GM12878 (cell line): ENCODE measurements at regions not wholly inside any gene's neighbourhood (a gene's known extent, or its start where the extent isn't known, plus 50 kb on each side); places are given as distances from the start of the nearest gene placed in this dataset.

Experiments used
- ATAC-seq: fragments of 200-7000 bp; cut with Tn5 transposase; 3 replicates; pipeline ENCODE4 v1.9.1; 2020; ENCODE audit warnings: mild to moderate bottlenecking, moderate library complexity
- BruUV-seq: library from RNA; stranded (reverse); fragments of 400-500 nt; replicated peaks from 2 replicates; lab custom pipeline; 2021; lab: Mats Ljungman, UMichigan
- CTCF ChIA-PET: fragments of 300-600 bp; sonication (Branson Sonifier 250); formaldehyde crosslinking; extraction: SDS; loops from one replicate; lab custom pipeline; 2021; ENCODE audit warnings: inconsistent platforms; lab: Yijun Ruan, JAX
- POLR2A ChIA-PET: fragments of 350-600 bp; formaldehyde crosslinking; extraction: SDS; loops from one replicate; lab custom pipeline; 2021; ENCODE audit warnings: inconsistent platforms; lab: Charles Lee
- RAD21 ChIA-PET: fragments of 300-600 bp; sonication (Branson Sonifier 250); formaldehyde crosslinking; loops from one replicate; lab custom pipeline; 2023; ENCODE audit warnings: antibody characterized with exemption; ENCODE audit not compliant: unreplicated experiment; lab: Charles Lee
- SMC1A ChIA-PET: fragments of 300-600 bp; sonication (Branson Sonifier 250); formaldehyde crosslinking; loops from one replicate; lab custom pipeline; 2023; ENCODE audit not compliant: unreplicated experiment, uncharacterized antibody; lab: Charles Lee
- DNase-seq: peaks from one replicate; pipeline ENCODE4 v3.0.0-alpha.2; 2011; ENCODE audit warnings: low read depth, low spot score
- FAIRE-seq: peaks from 3 replicates; lab custom pipeline; 2011; peaks lifted over from hg19 to GRCh38; lab: Jason Lieb, UNC
- H2AFZ ChIP-seq: 2 replicates; pipeline ENCODE4 v1.6.0; 2011; ENCODE audit warnings: low read depth, low read length, control low read depth; ENCODE audit not compliant: control insufficient read depth
- H3K27ac ChIP-seq: 2 replicates; pipeline ENCODE4 v1.5.1; 2011; ENCODE audit warnings: control low read depth; ENCODE audit not compliant: control insufficient read depth, insufficient read depth
- H3K27me3 ChIP-seq, 2 experiments: replicated peaks in 1 of 2; 2 replicates each; pipeline versions ENCODE4 v1.6.0 to v1.6.1; 2011; ENCODE audit warnings: low read length in 1 of 2; ENCODE audit not compliant: control insufficient read depth in 2 of 2, insufficient read depth in 2 of 2
- H3K36me3 ChIP-seq, 2 experiments: 2 replicates each; pipeline ENCODE4 v1.5.1; 2011; ENCODE audit warnings: low read length in 1 of 2; ENCODE audit not compliant: control insufficient read depth in 2 of 2, insufficient read depth in 2 of 2
- H3K4me1 ChIP-seq: 2 replicates; pipeline ENCODE4 v1.6.1; 2011; ENCODE audit warnings: mild to moderate bottlenecking, low read length, moderate library complexity, mixed read lengths; ENCODE audit not compliant: control insufficient read depth, insufficient read depth
- H3K4me2 ChIP-seq: 2 replicates; pipeline ENCODE4 v1.6.0; 2011; ENCODE audit warnings: control low read depth; ENCODE audit not compliant: control insufficient read depth, insufficient read depth
- H3K4me3 ChIP-seq: fragments of 200-600 bp; sonication (generic); 2 replicates; pipeline ENCODE4 v1.5.1; 2016
- H3K79me2 ChIP-seq: 2 replicates; pipeline ENCODE4 v1.6.0; 2011; ENCODE audit warnings: low read length; ENCODE audit not compliant: control insufficient read depth, insufficient read depth
- H3K9ac ChIP-seq: 2 replicates; pipeline ENCODE4 v1.8.0; 2011; ENCODE audit warnings: low read length, control low read depth, mixed read lengths; ENCODE audit not compliant: control insufficient read depth, insufficient read depth
- H3K9me3 ChIP-seq: replicated peaks from 3 replicates; pipeline ENCODE4 v1.5.1; 2011; ENCODE audit warnings: mild to moderate bottlenecking, low read length; ENCODE audit not compliant: control insufficient read depth, insufficient read depth
- H4K20me1 ChIP-seq: 2 replicates; pipeline ENCODE4 v1.6.0; 2011; ENCODE audit not compliant: control insufficient read depth, insufficient read depth
- CREB1 ChIP-seq: IDR thresholded peaks from 2 replicates; pipeline ENCODE4 v1.6.1; 2012; ENCODE audit warnings: low read depth, mild to moderate bottlenecking, inconsistent platforms
- KDM1A ChIP-seq: fragments of 200-600 bp; sonication (generic); IDR thresholded peaks from 2 replicates; pipeline ENCODE4 v1.6.1; 2016; ENCODE audit warnings: borderline replicate concordance
- NR2F1 ChIP-seq: fragments of 450-650 bp; conservative IDR thresholded peaks from 2 replicates; pipeline ENCODE4 v1.6.1; 2017; ENCODE audit warnings: mild to moderate bottlenecking
- SIN3A ChIP-seq: IDR thresholded peaks from 2 replicates; pipeline ENCODE4 v1.6.1; 2012; ENCODE audit warnings: low read depth, low read length, improper control_type of control experiment
- ZBED1 ChIP-seq: IDR thresholded peaks from 2 replicates; pipeline ENCODE4 v1.6.1; 2016; ENCODE audit warnings: borderline replicate concordance
- WGBS: methylation state at CpG from one replicate; pipeline ENCODE4 v1.1.6; 2016; ENCODE audit warnings: low lambda C conversion rate; ENCODE audit not compliant: insufficient replicate concordance, insufficient coverage; ENCODE audit errors: missing lambda C conversion rate; 5-methylcytosine and 5-hydroxymethylcytosine counted together
- in situ Hi-C: fragments of 300-500 bp; cut with MboI; formaldehyde crosslinking; loops from 9 replicates; pipeline ENCODE4 v1.14.3; 2018; ENCODE audit warnings: mixed read lengths
- intact Hi-C: fragments of 100-400 bp; cut with micrococcal nuclease; formaldehyde crosslinking; loops from one replicate; pipeline ENCODE4 v1.14.2; 2022; ENCODE audit not compliant: unreplicated experiment
- TF ChIP-seq, protein P1 (sequence below): fragments of 450-650 bp; conservative IDR thresholded peaks from 2 replicates; pipeline ENCODE4 v1.6.1; 2017; ENCODE audit warnings: mild to moderate bottlenecking, moderate library complexity

DNA sequence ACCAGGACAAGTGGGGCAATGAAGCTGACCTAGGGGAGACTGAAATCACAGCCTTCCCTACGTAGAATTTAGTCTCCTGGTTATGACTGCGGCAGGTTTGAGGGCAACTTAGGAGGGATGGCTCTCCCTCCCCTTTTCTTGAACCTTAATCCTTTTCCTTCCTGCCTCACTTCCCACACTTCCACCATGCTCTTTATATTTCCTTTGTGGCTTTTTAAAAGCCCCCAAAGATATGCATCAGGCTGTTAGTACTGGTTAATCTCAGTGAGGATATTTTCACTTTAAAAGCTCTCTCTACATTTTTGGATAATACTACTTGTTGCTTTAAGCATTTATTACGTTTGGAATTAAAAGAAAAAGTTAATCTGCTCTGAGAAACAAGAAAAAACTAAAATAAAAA, 339.2 kb downstream of the SOX2 start (continued):
- TF ChIP-seq, protein P1, sequence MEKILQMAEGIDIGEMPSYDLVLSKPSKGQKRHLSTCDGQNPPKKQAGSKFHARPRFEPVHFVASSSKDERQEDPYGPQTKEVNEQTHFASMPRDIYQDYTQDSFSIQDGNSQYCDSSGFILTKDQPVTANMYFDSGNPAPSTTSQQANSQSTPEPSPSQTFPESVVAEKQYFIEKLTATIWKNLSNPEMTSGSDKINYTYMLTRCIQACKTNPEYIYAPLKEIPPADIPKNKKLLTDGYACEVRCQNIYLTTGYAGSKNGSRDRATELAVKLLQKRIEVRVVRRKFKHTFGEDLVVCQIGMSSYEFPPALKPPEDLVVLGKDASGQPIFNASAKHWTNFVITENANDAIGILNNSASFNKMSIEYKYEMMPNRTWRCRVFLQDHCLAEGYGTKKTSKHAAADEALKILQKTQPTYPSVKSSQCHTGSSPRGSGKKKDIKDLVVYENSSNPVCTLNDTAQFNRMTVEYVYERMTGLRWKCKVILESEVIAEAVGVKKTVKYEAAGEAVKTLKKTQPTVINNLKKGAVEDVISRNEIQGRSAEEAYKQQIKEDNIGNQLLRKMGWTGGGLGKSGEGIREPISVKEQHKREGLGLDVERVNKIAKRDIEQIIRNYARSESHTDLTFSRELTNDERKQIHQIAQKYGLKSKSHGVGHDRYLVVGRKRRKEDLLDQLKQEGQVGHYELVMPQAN: no peak
- no peak for TF ChIP-seq CREB1
- TF ChIP-seq SIN3A: no peak

- no peaks in the 10 kb centered on the region for H4K20me1 ChIP-seq
- no peak overlapping the region for H3K9ac ChIP-seq
- ChIA-PET POLR2A (no interaction called here), SMC1A (interaction anchor here (0.6 to 1.2 kb wide), 2 partner anchors 22 to 37 kb away, joined by 3 read pairs; no protein-coding TSS in a partner anchor), CTCF (interaction anchor here (0.6 kb wide), 1 partner anchor 20 kb away, joined by 3 read pairs; no protein-coding TSS in a partner anchor), RAD21 (interaction anchor here (0.6 kb wide), 1 partner anchor 267 kb away, joined by 3 read pairs; no protein-coding TSS in a partner anchor)
- no peak overlapping the region for H3K4me3 ChIP-seq
- TF ChIP-seq ZBED1 (no peak), NR2F1 (no peak), KDM1A (no peak)
- no peaks in the 10 kb centered on the region for H3K27me3 ChIP-seq
- no peaks in the 10 kb centered on the region for H3K36me3 ChIP-seq
- ATAC-seq: no peak
- in situ Hi-C loops (no loop called here), intact Hi-C loops (no loop called here)
- no peaks in the 10 kb centered on the region for H3K9me3 ChIP-seq
- H2AFZ ChIP-seq: no peak overlapping the region
- no peak overlapping the region for H3K4me2 ChIP-seq
- 100% methylated on average over 1 of the region's 1 CpG for WGBS
- H3K4me1 ChIP-seq: no peaks in the 10 kb centered on the region
- no peak overlapping the region for H3K27ac ChIP-seq
- DNase-seq: no peak
- FAIRE-seq: no peak
- no peaks in the 10 kb centered on the region for H3K79me2 ChIP-seq
- no TSS peak for BruUV-seq
Observed at GRCh38 chr3:182052332-182052731, 340.6 kb downstream of the SOX2 start.
